GM12864 (cell line): ENCODE measurements at regions not wholly inside any gene's neighbourhood (a gene's known extent, or its start where the extent isn't known, plus 50 kb on each side); places are given as distances from the start of the nearest gene placed in this dataset.

Experiments
- DNase-seq: peaks from one replicate; pipeline ENCODE4 v3.0.0-alpha.2; 2011; ENCODE audit warnings: low read depth
- H3K4me3 ChIP-seq: 2 replicates; pipeline ENCODE4 v1.5.1; 2011; ENCODE audit warnings: mild to moderate bottlenecking, low read depth, low read length, control low read depth
- CTCF ChIP-seq: IDR thresholded peaks from 2 replicates; pipeline ENCODE4 v1.5.1; 2011; ENCODE audit warnings: low read depth, mild to moderate bottlenecking, moderate library complexity, low read length, control low read depth, inconsistent platforms; ENCODE audit errors: missing control alignments

GRCh38 chr15:69624155-69624520 lies 171.5 kb downstream of the RPLP1 start:
- no peak overlapping the region for H3K4me3 ChIP-seq
- no peak for DNase-seq
- TF ChIP-seq CTCF: no peak

GRCh38 chr15:69624816-69625215 lies 172.2 kb downstream of the RPLP1 start:
- DNase-seq: no peak
- TF ChIP-seq CTCF: no peak
- H3K4me3 ChIP-seq: no peak overlapping the region

- no peak overlapping the region for H3K4me3 ChIP-seq
- TF ChIP-seq CTCF: no peak
- DNase-seq: no peak
Measured at GRCh38 chr15:69625328-69625727, 172.7 kb downstream of the RPLP1 start.

- no peak overlapping the region for H3K4me3 ChIP-seq
Measured at GRCh38 chr15:69626095-69627066, 173.8 kb downstream of the RPLP1 start.

DNA sequence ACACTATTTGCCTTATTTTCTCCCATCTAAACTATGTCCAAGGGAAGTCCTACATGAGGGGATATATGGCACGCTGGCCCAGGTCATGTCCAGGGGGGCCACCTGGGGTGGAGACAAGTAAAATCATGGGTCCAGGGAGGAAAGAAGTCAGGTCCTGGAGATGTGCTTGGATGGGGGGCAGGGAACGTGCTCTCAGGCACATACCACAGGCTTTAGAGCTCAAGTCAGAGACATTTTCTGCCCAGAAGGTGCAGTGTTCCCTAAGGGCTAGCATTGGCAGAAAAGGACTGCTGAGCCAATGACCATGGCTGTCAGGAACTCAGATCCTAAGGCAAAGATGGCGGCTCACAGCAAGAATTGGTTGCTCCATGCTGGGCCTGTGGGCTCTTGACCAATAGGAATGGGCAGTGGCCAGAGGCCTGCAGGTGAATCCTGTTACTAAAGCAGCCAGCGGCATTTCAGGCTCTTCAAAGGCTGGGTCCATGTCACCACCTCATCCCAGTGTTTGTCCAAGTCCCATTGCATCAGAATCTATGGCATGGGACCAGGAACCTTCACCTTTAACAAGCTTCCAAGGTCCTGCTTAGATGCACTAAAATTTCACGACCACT lies 175.0 kb downstream of the RPLP1 start:
- DNase-seq: no peak
- TF ChIP-seq CTCF: no peak
- no peak overlapping the region for H3K4me3 ChIP-seq

More at GRCh38 chr15:69626095-69627066, 173.8 kb downstream of the RPLP1 start:
- no peak for TF ChIP-seq CTCF
- DNase-seq: no peak

DNA sequence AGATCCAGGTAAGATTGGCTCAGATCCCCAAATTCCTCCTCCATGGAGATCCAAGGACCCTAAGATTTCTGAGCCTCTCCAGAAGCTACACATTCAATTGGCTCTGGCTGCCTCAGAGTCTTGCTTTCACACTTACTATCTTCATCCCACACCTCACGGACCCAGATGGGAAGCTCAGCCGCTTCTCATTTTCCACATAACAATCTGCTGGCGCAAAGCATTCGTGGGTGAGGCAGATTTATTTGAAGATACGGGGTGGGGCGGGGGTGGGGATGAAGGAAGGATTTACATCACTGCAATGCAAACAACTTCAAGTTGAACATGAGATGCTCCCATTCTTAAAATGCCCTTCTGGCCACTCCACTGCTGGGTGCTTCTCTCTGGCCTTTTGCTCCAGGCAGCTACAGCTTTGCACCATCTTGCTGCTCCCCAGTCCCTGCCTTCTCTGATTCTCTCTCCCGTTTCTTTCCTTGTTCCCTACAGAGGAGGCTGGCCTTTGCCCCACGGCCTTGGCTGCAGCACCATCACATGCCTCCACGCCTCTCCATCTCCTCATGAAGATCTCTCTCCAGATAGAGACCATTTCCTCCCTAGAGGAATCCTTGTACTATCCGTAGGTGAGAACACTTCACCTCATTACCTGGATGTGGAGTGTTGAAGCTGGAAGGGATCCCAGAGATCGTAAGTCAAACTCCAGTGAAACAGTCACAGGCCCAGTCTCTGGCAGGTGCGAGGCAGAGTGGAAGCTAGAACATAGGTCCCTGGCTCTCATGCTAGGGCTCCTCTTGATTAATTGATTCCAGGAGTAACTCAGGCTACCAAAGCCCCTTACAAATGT lies 175.9 kb downstream of the RPLP1 start:
- TF ChIP-seq CTCF: no peak
- H3K4me3 ChIP-seq: no peak overlapping the region
- DNase-seq: no peak
